ENCODE measurements at regions not wholly inside any gene's neighbourhood (a gene's known extent, or its start where the extent isn't known, plus 50 kb on each side); places are given as distances from the start of the nearest gene placed in this dataset.

- BruUV-seq (replicated peaks), result no TSS peak
- H3K9me3 ChIP-seq (ENCODE audit: low read length), result no peaks in the 10 kb centered on the region
- TF ChIP-seq MXD4 (CRISPR knock-in tag; IDR thresholded peaks at IDR 0.05), result no peak
- TF ChIP-seq ZFY (CRISPR knock-in tag; IDR thresholded peaks at IDR 0.05), result no peak
- TF ChIP-seq ZMAT3 (CRISPR knock-in tag; conservative IDR thresholded peaks at IDR 0.05), result no peak
- TF ChIP-seq GTF3A (CRISPR knock-in tag; conservative IDR thresholded peaks at IDR 0.05), result no peak
- no peak for TF ChIP-seq ZSCAN12 (CRISPR knock-in tag; IDR thresholded peaks at IDR 0.05)
- no peak for TF ChIP-seq PITX1 (CRISPR knock-in tag; IDR thresholded peaks at IDR 0.05)
- H3K4me1 ChIP-seq (ENCODE audit: insufficient read depth, low read length), result peaks cover 32% of the 10 kb centered on the region
- FAIRE-seq, result no peak
- no peaks in the 10 kb centered on the region for H3K36me3 ChIP-seq (replicated peaks in 1 of 2; ENCODE audit: control insufficient read depth in 1 of 2, insufficient read depth in 2 of 2, low read length in 2 of 2)
- in situ Hi-C loops (cut with HindIII; ENCODE audit: extremely low pct_ligation_motif_present, low pct_unique_long_range_greater_than_20kb), result loop anchor here (5.0 to 25.0 kb wide), 4 partner anchors 68 to 646 kb away; partner anchors contain the start of gene SLC1A4
- no peak overlapping the region for H3K9ac ChIP-seq (ENCODE audit: insufficient read depth, low read depth, low read length)
- WGBS (ENCODE audit: low lambda C conversion rate), result 79% methylated on average over 1 of the region's 2 CpGs
- CTCF ChIA-PET (ENCODE audit: low intra/inter-chr PET ratio, low total read pairs), result interaction anchor here (3.9 kb wide), 1 partner anchor 122 kb away, joined by 65 read pairs; no protein-coding TSS in a partner anchor
- intact Hi-C loops (cut with micrococcal nuclease; ENCODE audit: unreplicated experiment), result loop anchor here (2.0 kb wide), 1 partner anchor 268 kb away; no protein-coding TSS in a partner anchor
- no peaks in the 10 kb centered on the region for H4K20me1 ChIP-seq (ENCODE audit: insufficient read depth, low read length)
- no peaks in the 10 kb centered on the region for H3K79me2 ChIP-seq (ENCODE audit: insufficient read depth, low read length)
- H2AFZ ChIP-seq (ENCODE audit: low read length), result no peak overlapping the region
- no peak overlapping the region for H3K4me2 ChIP-seq (ENCODE audit: low read depth, low read length)
- ATAC-seq, result no peak
- 0 out of 5 replicates have a peak, but pooled peaks cover 0 to 4% of the 10 kb centered on the region in 2 experiments for H3K27me3 ChIP-seq (ENCODE audit: control insufficient read depth in 1 of 2, insufficient read depth in 2 of 2, low read length in 2 of 2)
- no peak overlapping the region for H3K4me3 ChIP-seq (replicated peaks in 1 of 3; ENCODE audit: insufficient read depth in 1 of 3, low read depth in 2 of 3, low read length in 3 of 3)
- DNase-seq (ENCODE audit: low spot score), result no peak
- POLR2A ChIA-PET, result interaction anchor here (2.1 kb wide), 1 partner anchor 137 kb away, joined by 11 read pairs; the partner anchor contains the start of gene CEP68
- H3K27ac ChIP-seq (ENCODE audit: extremely low read length, insufficient read depth, low read length), result no peak overlapping the region
These were observed 69.9 kb upstream of the SLC1A4 start for GRCh38 chr2:64919261-64919660.

DNA sequence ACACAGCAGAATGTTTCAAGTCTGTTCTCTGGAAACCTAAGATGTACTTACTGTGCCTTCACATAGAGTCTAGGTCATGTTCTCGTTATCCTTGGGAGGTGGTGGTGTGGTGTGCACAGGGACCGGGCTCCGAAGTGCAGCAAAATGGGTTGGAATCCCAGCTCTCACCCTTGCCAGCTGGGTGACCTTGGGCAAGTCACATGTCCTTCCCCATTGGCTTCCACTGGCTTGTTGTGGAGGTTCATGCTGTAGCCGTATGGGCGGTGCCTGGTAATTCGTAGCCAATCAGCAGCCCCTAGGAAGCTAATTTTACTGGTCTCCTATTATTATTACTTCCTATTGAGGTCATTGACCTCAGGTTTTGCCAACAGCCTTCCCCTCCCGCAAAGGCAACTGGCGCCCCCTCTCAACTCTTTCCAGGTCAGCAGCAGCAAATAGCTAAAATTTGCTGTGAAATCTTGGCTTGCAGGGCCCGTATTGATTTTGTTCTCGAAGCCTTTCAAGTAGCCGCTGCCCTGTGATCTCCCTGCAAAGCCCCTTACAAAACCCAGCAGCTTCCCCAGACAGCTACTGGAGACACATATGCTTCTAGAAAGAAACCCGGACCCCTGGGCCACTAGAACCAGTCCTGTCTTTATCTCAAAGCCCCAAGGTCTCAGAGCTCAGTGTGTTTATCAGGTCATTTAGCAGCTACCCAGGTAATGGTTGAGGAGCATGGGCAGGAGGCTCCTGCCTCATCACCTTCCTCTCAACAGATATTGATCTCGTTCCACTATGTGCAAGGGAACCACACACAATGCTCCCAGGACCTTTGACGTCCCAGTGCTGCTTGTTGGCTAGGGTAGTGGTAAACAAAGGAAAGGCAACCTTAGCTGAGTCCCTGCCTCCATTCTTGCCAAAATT is 66.5 kb upstream of the SLC1A4 start:
- no peaks in the 10 kb centered on the region for H3K79me2 ChIP-seq (ENCODE audit: insufficient read depth, low read length)
- H3K9me3 ChIP-seq (ENCODE audit: low read length), result no peaks in the 10 kb centered on the region
- H3K36me3 ChIP-seq (replicated peaks in 1 of 2; ENCODE audit: control insufficient read depth in 1 of 2, insufficient read depth in 2 of 2, low read length in 2 of 2), result no peaks in the 10 kb centered on the region
- in situ Hi-C loops (cut with HindIII; ENCODE audit: extremely low pct_ligation_motif_present, low pct_unique_long_range_greater_than_20kb), result loop anchor here (25.0 kb wide), 1 partner anchor 265 kb away; no protein-coding TSS in a partner anchor
- H3K27me3 ChIP-seq (ENCODE audit: control insufficient read depth in 1 of 2, insufficient read depth in 2 of 2, low read length in 2 of 2), result no peaks in the 10 kb centered on the region
- peak overlapping the region; percentile 48 for H2AFZ ChIP-seq (ENCODE audit: low read length)
- ATAC-seq (peak; percentile 81), FAIRE-seq (no peak), DNase-seq (ENCODE audit: low spot score) (peak; percentile 88)
- intact Hi-C loops (cut with micrococcal nuclease; ENCODE audit: unreplicated experiment), result no loop called here
- 16% methylated on average over 14 of the region's 14 CpGs for WGBS (ENCODE audit: low lambda C conversion rate)
- peak overlapping the region; percentile 33 for H3K9ac ChIP-seq (ENCODE audit: insufficient read depth, low read depth, low read length)
- peak overlapping the region; percentile 77 for H3K27ac ChIP-seq (ENCODE audit: extremely low read length, insufficient read depth, low read length)
- no peaks in the 10 kb centered on the region for H4K20me1 ChIP-seq (ENCODE audit: insufficient read depth, low read length)
- H3K4me1 ChIP-seq (ENCODE audit: insufficient read depth, low read length), result peaks cover 40% of the 10 kb centered on the region
- H3K4me3 ChIP-seq (replicated peaks in 1 of 3; ENCODE audit: insufficient read depth in 1 of 3, low read depth in 2 of 3, low read length in 3 of 3), result peak overlapping the region; percentile 4 to 51 (median 37); a peak in 5 of 6 replicates
- POLR2A ChIA-PET, result interaction anchor here (0.6 to 2.2 kb wide), 17 partner anchors 15 to 514 kb away, joined by 3 to 37 read pairs (median 4); partner anchors contain the start of genes ACTR2, CEP68, RAB1A and SLC1A4
- CTCF ChIA-PET (ENCODE audit: low intra/inter-chr PET ratio, low total read pairs), result interaction anchor here (1.7 kb wide), 1 partner anchor 118 kb away, joined by 5 read pairs; no protein-coding TSS in a partner anchor
- BruUV-seq (replicated peaks), result no TSS peak
- peak overlapping the region; percentile 89 for H3K4me2 ChIP-seq (ENCODE audit: low read depth, low read length)
- TF ChIP-seq SNAPC5 (CRISPR knock-in tag; IDR thresholded peaks at IDR 0.05; ENCODE audit: borderline replicate concordance) (peak; percentile 63; the same call in 1 of the 2 replicates), HIVEP1 (CRISPR knock-in tag; IDR thresholded peaks at IDR 0.05) (peak; percentile 36; the same call in 1 of the 2 replicates), IRX3 (CRISPR knock-in tag; IDR thresholded peaks at IDR 0.05; ENCODE audit: borderline replicate concordance, low read depth) (0 out of 2 replicates have a peak, but pooled peaks have one; percentile 51), TARDBP (CRISPR knock-in tag; IDR thresholded peaks at IDR 0.05) (peak; percentile 52), MEF2D (CRISPR knock-in tag; IDR thresholded peaks at IDR 0.05) (peak; percentile 21; the same call in 1 of the 2 replicates), SKIL (CRISPR knock-in tag; IDR thresholded peaks at IDR 0.05; ENCODE audit: borderline replicate concordance) (peak; percentile 42; the same call in 1 of the 2 replicates)
- TF ChIP-seq, protein P1, sequence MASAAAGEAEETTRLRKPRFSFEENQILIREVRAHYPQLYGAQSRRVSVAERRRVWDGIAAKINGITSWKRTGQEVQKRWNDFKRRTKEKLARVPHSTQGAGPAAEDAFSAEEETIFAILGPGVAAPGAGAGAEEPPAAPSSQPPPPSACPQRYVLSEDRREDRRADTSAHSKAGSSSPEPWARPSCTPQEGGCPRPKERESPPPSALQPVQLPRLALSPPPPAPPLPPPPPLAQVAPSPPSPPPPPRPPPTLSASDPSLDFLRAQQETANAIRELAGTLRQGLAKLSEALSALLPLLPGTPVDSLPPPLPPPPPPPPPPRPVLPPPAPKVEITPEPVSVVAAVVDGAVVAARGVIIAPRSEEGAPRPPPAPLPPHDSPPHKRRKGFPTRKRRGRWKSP (CRISPR knock-in tag; IDR thresholded peaks at IDR 0.05), result peak; percentile 68; the same call in 1 of the 2 replicates

Measured in HepG2 (cell line).